ENCODE measurements at regions not wholly inside any gene's neighbourhood (a gene's known extent, or its start where the extent isn't known, plus 50 kb on each side); places are given as distances from the start of the nearest gene placed in this dataset.
"Not testable (repeated sequence)": the region's sequence is repeated elsewhere in the genome, so short reads cannot be mapped to it uniquely, and the experiment has no call there.

DNA sequence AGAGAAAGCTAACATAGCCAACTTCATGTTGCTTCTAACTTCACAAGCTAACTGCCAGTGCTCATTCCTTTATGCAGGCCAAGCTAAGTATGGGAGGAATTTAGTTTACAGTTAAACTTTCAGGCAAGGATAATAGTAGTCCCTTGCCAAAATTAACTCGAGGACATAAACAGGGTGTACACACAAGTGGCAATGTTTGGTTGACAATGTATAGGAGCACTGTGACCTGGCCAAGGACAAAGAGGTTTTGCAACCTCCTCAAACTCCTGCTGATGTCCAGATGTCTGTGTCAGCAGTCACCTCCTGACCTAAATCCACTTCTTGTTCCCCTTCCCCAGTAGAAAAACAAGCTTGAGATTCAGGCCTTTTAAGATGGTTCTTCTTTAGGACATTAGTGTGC lies 494.6 kb upstream of the KLF6 start:
- no peak for DNase-seq

DNA sequence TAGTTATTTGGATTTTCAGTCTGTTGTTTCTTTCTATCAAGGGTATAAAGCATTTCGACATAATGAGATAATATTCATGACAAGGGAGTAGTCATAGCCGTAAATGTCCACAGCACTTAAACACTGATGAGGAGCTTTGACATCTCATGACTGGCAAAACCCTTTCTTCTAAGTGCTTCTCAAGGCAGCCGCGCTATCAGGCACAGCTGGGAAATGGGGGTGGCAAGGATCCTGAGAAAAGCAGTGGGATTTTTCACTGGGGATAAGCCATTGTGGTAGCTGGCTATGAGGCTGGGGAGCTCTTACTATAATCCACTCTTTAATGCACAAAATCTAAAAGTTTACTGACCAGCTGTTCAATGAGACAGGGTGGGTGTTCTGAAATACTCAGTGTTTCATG lies 493.2 kb upstream of the KLF6 start:
- DNase-seq: no peak

DNA sequence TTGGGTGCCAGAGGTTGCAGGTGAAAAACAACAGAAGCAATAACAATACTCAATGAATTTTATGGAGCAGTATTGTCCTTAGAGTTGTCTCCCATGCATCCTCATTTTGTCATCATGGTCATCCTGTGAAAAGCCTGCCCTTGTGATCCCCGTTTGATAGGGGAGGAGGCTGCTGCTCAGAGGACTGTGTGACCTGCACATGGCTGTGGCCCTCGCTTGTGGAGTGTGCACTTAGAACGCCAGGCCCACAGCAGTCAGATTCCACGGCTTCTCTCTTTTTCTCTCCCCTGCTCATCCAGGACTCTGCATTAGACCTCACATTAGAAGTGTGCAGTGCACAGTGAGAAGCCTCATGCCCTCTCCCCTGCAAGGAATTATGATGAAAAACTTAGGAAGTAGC lies 491.1 kb upstream of the KLF6 start:
- no peak for DNase-seq

DNA sequence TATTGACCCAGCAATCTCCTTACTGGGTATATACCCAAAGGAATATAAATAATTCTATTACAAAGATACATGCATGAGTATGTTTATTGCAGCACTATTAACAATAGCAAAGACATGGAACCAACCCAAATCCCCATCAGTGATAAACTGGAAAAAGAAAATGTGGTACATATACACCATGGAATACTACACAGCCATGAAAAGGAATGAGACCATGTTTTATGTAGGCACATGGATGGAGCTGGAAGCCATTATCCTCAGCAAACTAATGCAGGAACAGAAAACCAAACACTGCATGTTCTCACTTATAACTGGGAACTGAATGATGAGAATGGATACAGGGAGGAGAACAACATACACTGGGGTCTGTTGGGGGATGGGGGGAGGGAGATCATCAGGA lies 489.7 kb upstream of the KLF6 start:
- DNase-seq: not testable (repeated sequence)

DNA sequence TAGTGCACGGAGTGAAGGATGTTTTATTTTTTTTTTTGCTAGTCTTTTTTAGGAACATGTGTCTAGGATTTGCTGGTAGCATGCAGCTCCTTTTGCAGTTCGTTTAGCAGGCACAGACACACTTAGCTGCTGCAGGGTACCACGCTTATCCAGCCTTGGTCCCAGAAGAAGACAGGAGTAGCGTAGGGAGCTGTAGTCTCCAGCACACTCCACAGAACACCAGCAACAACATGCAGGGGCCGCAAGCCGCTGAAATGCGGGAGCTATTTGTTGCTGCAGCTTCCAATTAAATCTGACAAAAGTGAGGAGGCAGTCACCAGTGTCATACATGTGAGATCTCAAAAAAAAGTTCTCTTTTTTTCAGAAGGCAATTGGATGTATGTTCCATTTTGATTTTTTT lies 486.2 kb upstream of the KLF6 start:
- DNase-seq: no peak

DNA sequence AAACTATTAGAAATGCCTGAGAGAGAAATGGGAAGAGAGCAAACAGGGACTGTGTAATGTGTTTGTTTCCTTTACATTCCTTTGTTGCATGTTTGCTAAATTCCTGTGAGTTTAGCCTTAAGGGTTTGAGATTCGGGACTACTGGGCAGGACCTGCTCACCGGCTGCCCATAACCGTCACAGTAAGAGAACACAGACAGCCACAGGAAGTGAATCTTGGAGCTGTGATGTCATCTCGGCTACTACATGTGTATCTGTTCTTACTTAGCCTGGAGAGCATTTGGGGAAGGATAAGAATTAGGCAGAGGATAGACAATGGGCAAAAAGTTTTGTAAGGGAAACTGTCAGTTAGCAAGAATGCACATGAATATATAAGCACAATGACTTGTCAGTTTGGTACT lies 485.1 kb upstream of the KLF6 start:
- DNase-seq: no peak

DNA sequence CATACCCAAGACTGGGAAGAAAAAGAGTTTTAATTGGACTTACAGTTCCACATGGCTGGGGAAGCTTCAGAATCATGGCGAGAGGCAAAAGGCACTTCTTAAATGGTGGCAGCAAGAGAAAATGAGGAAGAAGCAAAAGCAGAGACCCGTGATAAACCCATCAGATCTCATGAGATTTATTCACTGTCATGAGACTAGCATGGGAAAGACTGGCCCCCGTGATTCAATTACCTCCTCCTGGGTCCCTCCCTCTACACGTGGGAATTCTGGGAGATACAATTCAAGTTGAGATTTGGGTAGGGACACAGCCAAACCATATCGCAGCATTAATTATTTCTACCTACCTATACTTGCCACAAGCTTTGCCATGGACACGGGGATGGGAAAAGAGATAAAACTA lies 483.5 kb upstream of the KLF6 start:
- not testable (repeated sequence) for DNase-seq

DNA sequence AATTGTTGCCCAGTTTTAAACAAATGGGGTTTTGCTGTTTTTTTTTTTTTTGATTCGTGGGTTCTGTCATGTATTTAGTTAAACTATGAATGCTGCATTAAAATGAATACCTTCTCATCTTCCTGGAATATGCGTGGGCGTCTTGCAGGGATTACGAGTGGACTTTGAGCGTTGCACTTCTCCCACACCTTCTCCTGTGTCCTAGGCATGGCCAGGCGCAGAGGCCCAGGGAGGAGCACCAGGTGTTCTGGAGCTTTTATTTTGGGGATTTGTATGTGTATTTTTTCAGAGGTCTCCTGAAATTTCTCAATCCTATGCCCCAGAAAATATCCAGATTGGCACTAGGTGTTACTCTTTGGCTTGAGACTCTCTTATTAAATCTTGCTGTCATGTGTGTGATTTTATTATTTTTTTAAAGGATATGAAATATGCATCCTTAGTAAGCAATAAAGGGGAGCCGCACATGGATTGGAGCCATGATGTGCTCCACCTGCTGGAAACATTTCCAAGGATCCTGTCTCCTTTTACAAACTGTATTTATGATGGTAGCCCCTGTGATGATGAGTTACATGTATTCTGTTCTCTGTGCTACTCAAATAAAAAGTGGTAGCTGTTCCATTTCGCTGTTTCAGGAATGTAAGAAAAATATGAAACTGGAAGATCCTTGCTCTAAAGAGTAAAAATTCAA lies 482.2 kb upstream of the KLF6 start:
- DNase-seq: no peak

DNA sequence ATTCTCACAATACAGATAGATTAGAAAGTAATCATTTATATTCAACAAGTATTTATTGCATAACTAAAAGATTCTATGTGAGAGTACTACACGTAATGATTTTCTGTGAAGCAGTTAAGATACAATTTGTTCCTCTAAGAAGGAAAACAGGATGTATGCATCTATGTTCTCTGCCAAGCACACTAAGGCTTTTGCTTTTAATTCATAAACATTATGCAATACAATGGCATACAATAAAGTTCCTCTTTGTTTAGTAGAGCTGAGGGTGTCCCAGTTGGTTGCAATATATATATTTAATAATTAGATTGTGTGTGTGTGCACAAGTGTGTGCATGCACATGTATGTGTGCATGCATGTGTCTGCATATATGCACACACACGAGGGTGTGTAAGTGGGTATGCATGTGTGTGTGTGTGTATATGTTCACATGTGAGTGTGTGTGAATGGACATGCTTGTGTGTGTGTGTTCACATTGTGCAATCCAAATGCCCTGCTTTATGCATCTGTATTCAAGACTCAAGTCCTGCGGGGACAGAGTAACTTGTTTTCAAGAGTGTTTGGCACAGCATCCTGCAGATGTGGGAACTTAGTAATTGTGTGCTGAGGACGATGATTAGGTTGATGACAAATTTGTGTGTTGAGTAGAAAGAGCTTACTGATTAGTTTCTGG lies 481.5 kb upstream of the KLF6 start:
- no peak for DNase-seq

DNA sequence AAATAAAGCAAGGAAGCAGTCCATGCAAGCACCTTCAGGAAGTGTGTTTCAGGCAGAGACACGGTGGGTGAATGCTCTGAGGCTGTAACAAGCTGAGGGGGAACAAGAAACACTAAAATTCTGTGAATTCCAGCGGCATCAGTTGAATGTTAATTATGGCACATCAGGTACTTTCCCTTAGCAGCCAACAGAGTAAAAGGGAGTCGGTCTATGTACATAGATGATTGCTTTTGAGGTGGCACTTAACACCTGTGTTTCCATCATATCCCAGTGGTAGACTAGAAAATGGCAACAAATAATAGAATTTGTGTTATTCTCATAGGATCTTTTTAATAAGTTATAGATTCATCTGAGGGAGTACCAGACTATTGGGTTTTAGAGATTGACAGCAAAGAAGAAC lies 481.0 kb upstream of the KLF6 start:
- DNase-seq: no peak

DNA sequence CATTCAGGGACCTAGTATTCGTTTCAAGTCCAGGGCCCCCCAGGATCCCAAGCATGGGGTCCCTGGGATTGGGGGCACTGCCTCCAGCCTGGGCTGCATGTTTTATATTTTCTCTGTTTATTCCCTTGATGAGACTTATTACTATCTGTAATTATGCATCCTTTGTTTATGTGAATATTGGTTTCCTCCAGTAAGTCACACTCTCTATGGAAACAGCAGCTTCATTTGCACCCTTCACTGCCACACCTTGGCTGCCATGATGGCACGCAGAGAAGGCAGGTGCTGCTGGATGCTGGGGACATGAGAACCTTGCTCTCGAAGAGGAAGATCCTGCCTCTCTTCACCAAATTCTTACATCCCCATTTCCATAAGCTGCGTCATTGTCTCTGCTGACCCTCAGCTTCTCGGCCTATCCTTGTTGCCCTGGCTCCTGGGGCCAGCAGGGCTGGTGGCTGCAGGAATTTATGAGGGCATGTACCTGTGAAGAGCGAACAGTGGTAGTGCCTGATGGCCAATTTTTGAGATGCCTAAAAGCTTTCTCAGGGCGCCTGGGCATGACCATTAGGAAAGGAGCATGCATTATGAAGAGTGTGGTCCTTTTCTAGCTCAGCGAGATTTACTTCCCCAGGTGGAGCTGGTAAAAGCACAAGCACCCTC lies 479.3 kb upstream of the KLF6 start:
- DNase-seq: no peak

DNA sequence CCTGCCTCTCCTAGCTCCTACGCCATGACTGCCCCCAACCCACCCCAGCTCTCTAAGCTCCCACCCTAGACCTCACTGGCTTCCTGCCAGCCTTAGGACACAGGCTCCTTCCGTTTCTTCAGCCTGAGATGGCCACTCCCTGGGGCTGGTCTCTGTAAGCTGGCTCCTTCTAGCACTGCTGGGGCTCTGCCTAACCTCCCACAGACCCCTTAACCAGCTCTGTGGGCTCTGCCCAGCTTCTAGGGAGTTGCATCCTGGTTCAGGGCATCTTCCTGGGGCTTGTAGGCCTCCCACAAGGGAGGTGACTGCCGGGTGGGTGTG lies 478.6 kb upstream of the KLF6 start:
- no peak for DNase-seq

DNA sequence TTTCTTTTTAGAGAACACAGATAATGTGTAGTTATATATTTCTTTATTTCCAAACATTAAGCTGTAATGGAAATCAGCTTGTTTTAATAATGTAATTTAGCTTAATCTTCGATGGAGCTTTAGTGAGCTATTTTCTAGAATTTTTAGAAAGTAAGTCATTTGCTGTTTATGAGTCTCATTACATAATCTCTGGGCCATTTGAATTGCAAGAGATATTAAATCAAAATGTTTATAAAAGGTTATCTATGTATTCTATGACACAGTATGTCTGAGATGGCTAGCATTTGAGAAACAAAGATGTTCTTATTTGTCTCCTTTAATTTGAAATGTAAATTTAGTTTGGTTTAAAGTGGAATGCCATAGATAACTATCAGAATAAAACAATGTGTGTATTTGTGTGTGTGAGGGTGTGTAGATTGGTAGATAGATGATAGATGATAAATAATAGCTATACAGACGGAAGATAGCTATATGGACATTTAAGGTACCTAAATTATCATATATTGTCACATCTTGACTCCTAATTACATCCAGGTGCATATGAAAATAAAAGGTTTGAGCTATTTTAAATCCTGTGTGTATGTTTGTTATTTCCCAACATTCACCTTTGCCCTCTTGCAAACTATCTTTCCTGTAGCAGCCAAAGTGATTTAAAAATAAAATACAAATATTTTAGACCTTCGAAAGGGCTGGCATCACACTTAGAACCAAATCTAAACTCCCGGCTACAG lies 478.0 kb upstream of the KLF6 start:
- no peak for DNase-seq

DNA sequence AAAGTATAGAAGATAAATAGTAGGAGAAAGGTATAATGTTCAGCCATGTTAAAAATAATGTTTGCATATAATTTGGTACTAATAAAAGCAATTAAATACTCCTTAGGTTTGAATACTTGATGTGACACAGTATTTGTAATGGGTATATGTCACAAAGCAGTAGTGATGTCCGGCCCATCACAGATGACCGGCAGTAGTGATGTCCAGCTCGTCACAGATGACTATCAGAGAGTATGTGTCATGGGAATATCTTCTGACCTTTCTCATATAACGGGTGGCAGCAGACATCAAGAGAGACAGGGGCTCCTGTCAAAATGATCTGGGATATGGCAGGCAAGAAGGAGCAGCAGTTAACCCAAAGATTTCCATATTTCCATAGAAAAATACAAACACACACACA lies 477.4 kb upstream of the KLF6 start:
- no peak for DNase-seq

DNA sequence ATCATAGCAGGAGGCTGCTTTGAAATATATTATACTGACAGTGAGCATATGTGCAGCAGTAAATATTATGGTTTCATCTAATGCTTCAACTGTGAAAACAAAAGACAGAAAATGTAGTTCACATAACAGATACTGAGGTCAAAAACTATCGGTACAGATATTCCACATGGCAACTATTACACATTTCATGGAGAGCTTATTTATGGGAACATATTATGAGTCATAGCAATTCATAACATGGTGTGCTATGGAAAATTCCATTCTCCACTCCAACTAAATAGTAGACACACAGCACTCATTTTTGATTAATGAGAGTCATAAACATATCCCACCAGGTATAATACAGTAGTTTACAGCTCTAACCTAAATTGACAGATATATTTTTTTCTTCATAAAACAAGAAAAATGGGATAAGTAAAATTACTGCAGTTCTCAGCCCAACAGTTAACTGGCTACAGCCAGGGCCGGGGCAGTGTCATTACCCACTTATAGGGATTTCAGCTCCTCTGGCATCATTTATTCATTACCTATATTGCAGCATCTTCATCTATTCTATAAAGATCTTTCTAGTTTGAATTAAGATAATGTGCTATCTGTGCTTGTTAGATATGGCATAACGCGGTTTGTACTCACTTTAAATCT lies 475.6 kb upstream of the KLF6 start:
- DNase-seq: no peak

DNA sequence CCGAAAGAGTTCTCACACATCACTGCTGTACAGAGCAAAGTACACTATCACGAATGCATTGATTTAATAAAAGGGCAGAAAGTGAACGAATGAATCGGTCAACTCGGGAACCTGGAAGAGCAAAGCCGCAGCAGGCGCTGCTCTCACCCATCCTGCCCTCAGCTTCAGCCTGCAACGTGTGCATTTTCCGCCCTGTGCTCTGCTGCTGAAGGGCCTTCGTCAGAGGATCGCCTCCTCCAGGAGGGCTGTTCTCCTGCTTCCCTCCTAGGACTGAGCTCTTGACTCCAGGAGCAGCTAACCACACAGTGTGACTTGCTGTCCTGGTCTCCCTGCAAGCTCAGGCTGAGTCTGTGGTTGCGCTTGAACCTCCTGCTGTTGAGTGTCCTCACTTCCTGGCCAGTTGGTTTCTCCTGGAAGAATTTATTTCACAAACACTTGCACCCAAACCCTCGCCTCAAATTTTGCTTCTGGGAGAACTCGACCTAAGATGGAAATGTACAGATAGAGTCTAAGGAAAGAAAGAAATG lies 473.0 kb upstream of the KLF6 start:
- no peak for DNase-seq

DNA sequence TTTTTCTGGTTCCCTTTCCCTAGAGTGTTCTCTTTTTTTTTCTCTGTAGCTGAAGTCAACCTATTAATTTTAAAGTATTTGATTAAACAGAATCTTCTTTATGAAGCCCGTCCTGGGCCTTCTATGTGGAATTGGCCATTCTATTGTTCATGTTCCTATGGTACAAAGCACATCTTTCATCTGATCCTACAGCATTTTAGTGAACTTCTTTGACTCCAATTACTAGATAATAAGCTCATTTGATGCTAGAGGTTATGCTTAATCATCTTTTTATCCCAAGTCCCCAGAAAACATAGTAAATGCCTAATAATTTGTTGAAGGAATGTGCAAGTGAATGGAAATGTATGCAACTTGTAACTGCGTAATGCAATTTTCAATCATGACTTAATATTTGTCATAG lies 472.0 kb upstream of the KLF6 start:
- DNase-seq: no peak

DNA sequence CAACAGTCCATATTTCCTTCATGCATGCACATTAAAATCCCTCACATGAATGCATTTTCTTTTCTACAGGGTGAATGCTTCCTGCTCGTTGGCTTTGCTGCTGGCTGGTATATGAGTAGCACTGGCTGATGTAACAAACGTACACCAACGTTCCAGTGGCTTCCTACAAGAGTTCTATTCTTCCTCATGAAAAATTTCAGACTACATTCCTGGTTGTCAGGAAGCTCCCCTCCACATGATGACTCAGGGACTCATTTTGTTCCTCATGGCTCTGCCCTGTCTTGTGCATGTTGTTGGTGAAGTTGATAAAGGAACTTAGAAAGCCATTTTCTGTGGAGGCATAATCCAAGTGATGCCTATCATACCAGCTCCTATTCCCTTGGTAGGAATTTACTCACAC lies 470.7 kb upstream of the KLF6 start:
- DNase-seq: no peak

DNA sequence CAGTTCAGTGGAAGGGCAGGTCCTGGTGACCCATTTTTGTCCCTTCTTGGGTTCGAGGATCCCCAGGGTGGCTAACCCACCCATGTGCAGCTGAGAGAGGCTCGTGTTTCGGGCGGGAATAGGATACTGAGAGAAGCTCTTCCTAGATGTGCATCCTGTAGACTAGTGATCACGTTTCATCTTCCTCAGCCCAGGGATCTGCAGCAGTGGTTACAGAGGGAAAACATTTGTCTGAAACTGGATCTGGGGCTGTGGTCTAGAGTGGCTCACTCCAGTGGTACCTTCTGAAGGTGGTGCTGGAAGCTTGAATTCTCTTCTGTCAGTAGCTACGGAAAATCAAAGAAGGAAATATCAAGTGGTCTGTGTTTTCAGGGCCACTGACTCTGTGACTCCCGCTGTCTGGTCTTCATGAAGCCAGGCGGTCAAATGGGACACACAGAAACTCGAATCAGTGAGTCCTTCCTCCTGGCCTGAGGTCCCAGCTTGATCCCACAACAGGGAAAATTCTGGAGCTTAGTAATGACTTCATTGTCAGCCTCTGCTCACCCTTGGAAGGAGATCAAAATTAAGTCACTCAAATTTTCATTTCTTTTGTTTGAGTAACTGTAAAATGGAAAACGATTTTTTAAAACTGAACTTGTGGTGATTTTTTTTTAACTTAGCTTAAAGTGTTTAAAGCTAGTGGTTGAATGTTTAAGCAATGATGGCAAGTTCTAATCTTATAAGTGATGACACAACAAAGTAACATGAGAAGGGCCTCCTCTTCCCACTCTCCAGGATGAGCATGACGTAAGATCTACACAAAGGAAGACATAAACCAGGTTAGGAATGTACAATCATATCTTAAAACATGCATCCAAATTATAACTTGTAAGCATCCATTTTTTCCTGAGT lies 469.3 kb upstream of the KLF6 start:
- DNase-seq: no peak

DNA sequence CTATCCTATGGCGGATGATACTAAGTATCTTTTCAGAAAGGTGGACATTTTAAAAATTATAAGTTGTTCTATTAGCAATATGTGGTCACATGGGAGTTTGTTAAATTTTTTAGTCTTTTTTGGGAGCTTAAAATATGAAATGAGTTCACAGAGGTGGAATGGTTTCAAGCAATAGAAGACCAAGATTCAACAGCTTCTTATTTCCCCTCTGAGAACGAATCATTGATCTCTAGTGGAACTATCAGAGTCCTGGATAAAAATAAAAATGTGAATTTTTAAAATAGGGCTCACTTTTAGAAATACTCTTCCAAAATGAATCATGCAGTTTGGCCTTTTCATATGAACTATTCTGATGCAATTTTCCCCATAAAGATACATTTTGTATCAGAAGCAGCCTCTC lies 467.7 kb upstream of the KLF6 start:
- DNase-seq: no peak

DNA sequence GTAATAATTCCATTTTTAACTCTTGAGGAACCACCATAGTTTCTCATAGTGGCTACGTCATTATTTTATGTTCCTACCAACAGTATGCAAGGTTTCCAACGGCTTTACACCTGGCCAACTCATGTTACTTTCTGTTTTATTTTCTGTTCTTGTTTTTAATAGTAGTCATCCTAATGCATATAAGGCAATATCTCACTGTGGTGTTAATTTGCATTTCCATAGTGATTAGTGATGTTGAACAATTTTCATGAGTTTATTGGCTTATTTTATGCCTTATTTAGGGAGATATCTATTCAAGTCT lies 465.5 kb upstream of the KLF6 start:
- DNase-seq: no peak

DNA sequence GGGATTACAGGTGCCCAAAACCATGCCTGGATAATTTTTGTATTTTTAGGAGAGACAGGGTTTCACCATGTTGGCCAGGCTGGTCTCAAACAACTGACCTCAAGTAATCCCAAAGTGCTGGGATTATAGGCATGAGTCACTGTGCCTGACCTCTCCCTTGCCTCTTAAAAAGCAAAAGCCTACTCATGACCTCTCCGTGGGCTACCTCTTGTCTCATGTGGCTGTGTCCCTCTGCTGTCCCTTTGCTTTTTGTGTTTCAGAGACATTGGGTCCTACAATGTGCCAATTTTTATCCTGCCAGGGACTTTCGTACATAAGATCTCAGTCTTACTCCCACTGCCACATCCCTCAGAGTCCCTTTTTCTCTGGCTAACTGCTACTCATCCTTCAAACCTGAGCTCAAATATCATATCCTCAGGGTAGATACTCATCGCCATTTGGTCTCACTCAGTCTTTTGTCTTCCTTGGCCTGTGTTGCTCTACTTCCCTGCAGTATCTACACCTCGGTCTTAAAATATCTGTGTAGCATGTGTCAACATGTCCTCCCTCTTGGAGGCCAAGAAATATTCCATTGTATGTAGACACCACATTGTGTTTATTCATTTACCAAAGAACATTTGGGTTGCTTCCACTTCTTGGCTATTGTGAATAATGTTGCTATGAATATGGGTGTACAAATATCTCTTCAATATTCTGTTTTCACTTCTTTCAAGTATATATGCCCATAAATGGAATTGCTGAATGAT lies 465.0 kb upstream of the KLF6 start:
- DNase-seq: no peak
